ENCODE measurements at regions not wholly inside any gene's neighbourhood (a gene's known extent, or its start where the extent isn't known, plus 50 kb on each side); places are given as distances from the start of the nearest gene placed in this dataset.

DNA sequence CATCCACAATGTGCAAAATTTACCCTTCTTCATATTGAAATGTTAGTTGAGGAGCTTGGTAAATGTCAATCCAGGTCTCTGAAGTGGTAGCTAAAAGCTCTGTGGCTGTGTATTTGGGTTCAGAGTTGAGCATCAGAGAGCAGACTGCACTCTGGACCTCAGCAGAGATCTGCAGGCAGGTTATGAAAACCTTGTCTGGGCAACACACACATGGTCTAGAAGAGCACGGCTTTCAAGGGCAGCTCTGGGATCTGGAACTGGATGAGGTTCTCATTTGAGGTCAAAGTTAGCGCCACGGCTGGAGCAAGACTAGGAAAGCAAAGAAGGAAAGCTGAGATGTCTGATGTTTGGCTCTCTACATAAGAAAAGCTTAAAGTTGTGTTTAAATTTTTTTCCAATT, 243.0 kb downstream of the SH3BP4 start:
- no peak for TF ChIP-seq POLR2A (IDR thresholded peaks at IDR 0.05; ENCODE audit: low read depth, low read length)
- TF ChIP-seq POLR2AphosphoS5 (IDR thresholded peaks at IDR 0.05; ENCODE audit: low read depth, low read length), result no peak
- TF ChIP-seq TAF1 (IDR thresholded peaks at IDR 0.05; ENCODE audit: borderline replicate concordance, low read depth, low read length), result no peak
